ENCODE measurements at regions not wholly inside any gene's neighbourhood (a gene's known extent, or its start where the extent isn't known, plus 50 kb on each side); places are given as distances from the start of the nearest gene placed in this dataset.

DNA sequence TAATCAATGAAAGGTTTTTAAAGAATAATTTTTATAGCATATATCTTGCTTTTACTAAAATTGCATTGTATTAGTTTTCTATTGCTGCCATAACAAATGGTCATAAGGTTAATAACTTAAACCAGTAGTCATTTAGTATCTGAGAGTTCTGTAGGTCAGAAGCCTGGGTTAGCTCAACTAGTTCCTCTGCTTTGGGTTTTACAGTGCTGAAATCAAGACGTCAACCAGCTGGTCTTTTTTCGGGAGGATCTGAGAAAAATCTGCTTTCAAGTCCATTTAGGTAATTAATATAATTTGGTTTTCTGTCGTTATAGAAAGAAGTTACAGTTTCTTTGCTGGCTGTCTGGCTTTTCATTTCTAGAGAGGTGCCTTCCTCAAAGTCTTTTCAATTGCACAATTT is 577.7 kb downstream of the MRPL39 start:
- Histone ChIP-seq H3K9ac (ENCODE audit: low read length) (no peak overlapping the region), H3K27ac (ENCODE audit: low read depth, low read length) (no peak overlapping the region), H3K4me3 (ENCODE audit: low read depth, low read length) (no peak overlapping the region), H3K36me3 (ENCODE audit: control insufficient read depth, insufficient read depth, low read length) (no peaks in the 10 kb centered on the region), H3K9me3 (ENCODE audit: control insufficient read depth, insufficient read depth, low read depth, low read length) (no peaks in the 10 kb centered on the region), H3K4me1 (ENCODE audit: control insufficient read depth, insufficient read depth, low read length) (no peaks in the 10 kb centered on the region), H3K27me3 (ENCODE audit: control insufficient read depth, insufficient read depth, low read length) (no peaks in the 10 kb centered on the region)

DNA sequence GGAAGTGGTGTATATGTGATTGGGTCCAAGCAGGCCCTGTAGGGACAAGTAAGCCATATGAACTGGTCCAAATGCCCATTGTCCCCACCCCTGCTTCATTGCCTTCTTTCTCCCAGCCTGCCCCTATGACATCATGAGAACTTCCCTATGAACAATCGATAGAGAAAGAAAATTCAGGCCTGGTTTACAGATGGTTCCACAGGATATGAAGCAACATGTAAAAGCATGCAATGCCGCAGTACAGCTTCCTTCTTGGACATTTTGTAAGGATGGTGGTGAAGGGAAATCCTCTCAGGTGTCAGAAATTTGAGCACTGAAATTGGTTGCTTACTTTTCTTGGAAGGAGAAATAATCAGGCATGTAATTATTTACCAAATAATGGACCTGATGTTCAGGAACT is 581.7 kb downstream of the MRPL39 start:
- H3K36me3 ChIP-seq (ENCODE audit: control insufficient read depth, insufficient read depth, low read length): no peaks in the 10 kb centered on the region
- H3K9me3 ChIP-seq (ENCODE audit: control insufficient read depth, insufficient read depth, low read depth, low read length): no peaks in the 10 kb centered on the region
- no peak overlapping the region for H3K4me3 ChIP-seq (ENCODE audit: low read depth, low read length)
- H3K27me3 ChIP-seq (ENCODE audit: control insufficient read depth, insufficient read depth, low read length): no peaks in the 10 kb centered on the region
- no peak overlapping the region for H3K9ac ChIP-seq (ENCODE audit: low read length)
- H3K4me1 ChIP-seq (ENCODE audit: control insufficient read depth, insufficient read depth, low read length): no peaks in the 10 kb centered on the region
- no peak overlapping the region for H3K27ac ChIP-seq (ENCODE audit: low read depth, low read length)

DNA sequence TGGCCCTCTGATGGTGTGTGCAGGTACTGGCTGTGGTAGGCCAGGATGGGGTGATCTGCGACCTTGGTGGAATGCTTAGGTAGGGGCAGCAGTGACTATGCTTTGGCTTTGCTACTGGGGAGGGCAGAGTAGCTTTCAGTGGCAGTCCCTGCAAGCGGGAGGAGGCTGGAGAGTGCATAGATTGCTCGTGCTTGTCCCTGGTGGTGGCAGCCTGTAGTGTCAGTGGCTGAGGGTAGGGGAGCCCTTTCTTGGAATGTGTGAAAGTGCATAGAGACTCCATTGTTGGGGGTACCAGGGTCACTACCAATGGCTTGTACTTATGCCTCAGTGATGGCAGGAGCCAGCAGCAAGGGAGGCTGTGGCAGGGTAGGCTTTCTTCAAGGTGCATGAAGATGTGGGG is 582.6 kb downstream of the MRPL39 start:
- no peak overlapping the region for H3K27ac ChIP-seq (ENCODE audit: low read depth, low read length)
- no peak overlapping the region for H3K9ac ChIP-seq (ENCODE audit: low read length)
- H3K4me3 ChIP-seq (ENCODE audit: low read depth, low read length): no peak overlapping the region
- no peaks in the 10 kb centered on the region for H3K27me3 ChIP-seq (ENCODE audit: control insufficient read depth, insufficient read depth, low read length)
- H3K9me3 ChIP-seq (ENCODE audit: control insufficient read depth, insufficient read depth, low read depth, low read length): no peaks in the 10 kb centered on the region
- no peaks in the 10 kb centered on the region for H3K4me1 ChIP-seq (ENCODE audit: control insufficient read depth, insufficient read depth, low read length)
- no peaks in the 10 kb centered on the region for H3K36me3 ChIP-seq (ENCODE audit: control insufficient read depth, insufficient read depth, low read length)

DNA sequence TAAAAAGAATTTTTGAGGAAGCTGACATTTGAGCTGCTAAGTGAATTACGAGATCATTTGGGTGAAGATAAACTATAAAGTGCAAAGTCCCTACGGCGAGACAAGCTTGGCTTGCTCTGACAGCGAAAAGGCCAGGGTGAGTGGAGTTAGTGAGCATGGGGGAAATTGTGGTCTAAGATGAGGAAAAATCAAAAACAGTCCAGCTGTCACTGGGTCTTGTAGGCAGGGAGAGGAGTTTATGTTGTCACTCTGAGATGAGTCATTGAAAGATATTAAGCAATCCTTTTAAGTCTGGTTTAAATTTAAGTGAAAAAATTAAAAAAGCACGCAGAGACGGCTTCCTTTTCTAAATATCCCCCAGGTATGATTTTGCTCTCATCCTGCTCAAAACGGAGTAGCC is 601.9 kb downstream of the MRPL39 start:
- no peak overlapping the region for H3K27ac ChIP-seq (ENCODE audit: low read depth, low read length)
- no peak overlapping the region for H3K4me3 ChIP-seq (ENCODE audit: low read depth, low read length)

DNA sequence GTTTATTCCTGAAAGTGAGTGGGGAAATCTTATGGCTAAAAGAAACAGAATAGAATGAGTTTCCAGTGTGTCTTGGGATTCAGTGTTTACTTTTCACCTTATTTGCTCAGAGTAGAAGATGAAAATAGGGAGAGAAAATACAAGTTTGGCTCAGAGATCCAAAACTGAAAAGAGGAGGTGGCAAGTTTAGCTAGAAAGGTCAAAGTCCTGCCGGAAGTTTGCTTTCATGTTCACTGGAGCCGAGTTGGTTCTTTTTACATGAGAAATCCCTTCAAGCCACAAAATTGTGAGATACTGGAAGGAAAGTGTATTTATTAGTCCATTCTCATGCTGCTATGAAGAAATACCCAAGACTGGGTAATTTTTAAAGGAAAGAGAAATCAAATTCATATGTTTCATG is 604.6 kb downstream of the MRPL39 start:
- Histone ChIP-seq H3K36me3 (ENCODE audit: control insufficient read depth, insufficient read depth, low read length) (no peaks in the 10 kb centered on the region), H3K9ac (ENCODE audit: low read length) (no peak overlapping the region), H3K9me3 (ENCODE audit: control insufficient read depth, insufficient read depth, low read depth, low read length) (no peaks in the 10 kb centered on the region; the same call in 1 of the 2 replicates), H3K4me1 (ENCODE audit: control insufficient read depth, insufficient read depth, low read length) (no peaks in the 10 kb centered on the region), H3K27ac (ENCODE audit: low read depth, low read length) (no peak overlapping the region), H3K4me3 (ENCODE audit: low read depth, low read length) (no peak overlapping the region), H3K27me3 (ENCODE audit: control insufficient read depth, insufficient read depth, low read length) (no peaks in the 10 kb centered on the region)

More for the DNA sequence above, 601.9 kb downstream of the MRPL39 start:
- Histone ChIP-seq H3K36me3 (ENCODE audit: control insufficient read depth, insufficient read depth, low read length) (no peaks in the 10 kb centered on the region), H3K4me1 (ENCODE audit: control insufficient read depth, insufficient read depth, low read length) (no peaks in the 10 kb centered on the region), H3K9me3 (ENCODE audit: control insufficient read depth, insufficient read depth, low read depth, low read length) (no peaks in the 10 kb centered on the region; the same call in 1 of the 2 replicates), H3K9ac (ENCODE audit: low read length) (no peak overlapping the region), H3K27me3 (ENCODE audit: control insufficient read depth, insufficient read depth, low read length) (no peaks in the 10 kb centered on the region)

DNA sequence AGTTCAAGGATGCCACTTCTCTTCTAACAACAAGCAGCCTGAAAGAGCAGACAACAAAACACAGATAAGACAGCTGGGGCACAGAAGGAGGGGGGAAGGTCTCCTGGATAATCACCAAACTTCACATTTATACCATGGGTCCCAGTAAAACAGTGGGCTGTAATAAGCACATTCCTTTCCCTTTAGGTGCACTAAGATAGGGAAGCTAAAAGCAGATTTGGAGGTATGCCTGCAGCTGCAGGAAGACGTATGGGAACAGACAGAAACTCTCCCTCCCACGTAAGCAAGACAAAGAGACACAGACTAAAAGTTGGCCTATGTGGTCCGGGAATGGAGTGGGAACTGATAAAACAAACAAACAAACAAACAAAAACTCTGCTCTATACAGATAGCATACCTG is 612.1 kb downstream of the MRPL39 start:
- H3K27ac ChIP-seq (ENCODE audit: low read depth, low read length): no peak overlapping the region
- H3K27me3 ChIP-seq (ENCODE audit: control insufficient read depth, insufficient read depth, low read length): no peaks in the 10 kb centered on the region
- no peak overlapping the region for H3K9ac ChIP-seq (ENCODE audit: low read length)

DNA sequence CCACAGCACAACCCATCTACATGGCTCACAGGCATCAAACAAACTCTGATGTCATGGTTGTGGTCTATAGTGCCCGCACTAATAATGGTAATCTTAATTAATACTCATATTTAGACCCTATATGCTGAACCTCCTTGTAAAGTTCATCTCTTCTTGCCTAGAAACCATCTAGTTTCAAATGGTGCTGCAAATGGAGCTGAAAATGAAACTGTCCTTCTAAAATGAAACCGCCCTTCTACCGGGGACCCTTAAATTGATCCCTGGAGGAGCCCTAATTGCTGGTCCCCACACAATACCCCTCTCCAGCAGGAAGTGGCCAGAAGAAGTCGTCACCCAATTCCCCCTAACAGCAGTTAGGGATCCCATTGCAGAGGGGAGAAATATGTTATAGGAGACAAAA is 612.6 kb downstream of the MRPL39 start:
- H3K27ac ChIP-seq (ENCODE audit: low read depth, low read length): no peak overlapping the region
- no peaks in the 10 kb centered on the region for H3K9me3 ChIP-seq (ENCODE audit: control insufficient read depth, insufficient read depth, low read depth, low read length)
- H3K36me3 ChIP-seq (ENCODE audit: control insufficient read depth, insufficient read depth, low read length): no peaks in the 10 kb centered on the region
- 0 out of 2 replicates have a peak, but pooled peaks cover 6% of the 10 kb centered on the region for H3K4me1 ChIP-seq (ENCODE audit: control insufficient read depth, insufficient read depth, low read length)
- H3K4me3 ChIP-seq (ENCODE audit: low read depth, low read length): no peak overlapping the region
- no peak overlapping the region for H3K9ac ChIP-seq (ENCODE audit: low read length)
- no peaks in the 10 kb centered on the region for H3K27me3 ChIP-seq (ENCODE audit: control insufficient read depth, insufficient read depth, low read length)

More for the DNA sequence above, 612.1 kb downstream of the MRPL39 start:
- no peaks in the 10 kb centered on the region for H3K9me3 ChIP-seq (ENCODE audit: control insufficient read depth, insufficient read depth, low read depth, low read length)
- no peaks in the 10 kb centered on the region for H3K36me3 ChIP-seq (ENCODE audit: control insufficient read depth, insufficient read depth, low read length)
- H3K4me1 ChIP-seq (ENCODE audit: control insufficient read depth, insufficient read depth, low read length): 0 out of 2 replicates have a peak, but pooled peaks cover 6% of the 10 kb centered on the region
- no peak overlapping the region for H3K4me3 ChIP-seq (ENCODE audit: low read depth, low read length)

DNA sequence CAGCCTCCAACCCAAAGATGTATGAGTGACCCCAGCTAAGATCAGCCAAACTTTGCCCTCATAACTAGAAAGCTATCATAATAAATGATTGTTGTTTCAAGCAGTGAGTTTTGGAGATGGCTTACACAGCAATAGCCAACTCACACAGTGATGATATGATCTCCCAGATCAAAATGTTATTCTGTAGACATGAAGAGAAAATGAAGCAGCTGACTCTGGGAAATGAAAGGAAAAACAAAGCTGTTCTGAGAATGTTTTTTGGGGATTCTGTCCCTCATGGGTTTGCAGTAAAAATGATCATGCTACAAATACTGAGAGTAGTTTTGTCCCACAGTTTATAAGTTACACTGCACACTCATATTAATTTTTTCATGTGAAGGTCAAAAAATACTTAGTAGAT is 617.8 kb downstream of the MRPL39 start:
- no peak overlapping the region for H3K9ac ChIP-seq (ENCODE audit: low read length)
- no peak overlapping the region for H3K4me3 ChIP-seq (ENCODE audit: low read depth, low read length)
- H3K36me3 ChIP-seq (ENCODE audit: control insufficient read depth, insufficient read depth, low read length): no peaks in the 10 kb centered on the region
- no peak overlapping the region for H3K27ac ChIP-seq (ENCODE audit: low read depth, low read length)
- H3K9me3 ChIP-seq (ENCODE audit: control insufficient read depth, insufficient read depth, low read depth, low read length): no peaks in the 10 kb centered on the region
- H3K4me1 ChIP-seq (ENCODE audit: control insufficient read depth, insufficient read depth, low read length): peaks cover 2% of the 10 kb centered on the region; the same call in 1 of the 2 replicates
- H3K27me3 ChIP-seq (ENCODE audit: control insufficient read depth, insufficient read depth, low read length): no peaks in the 10 kb centered on the region

DNA sequence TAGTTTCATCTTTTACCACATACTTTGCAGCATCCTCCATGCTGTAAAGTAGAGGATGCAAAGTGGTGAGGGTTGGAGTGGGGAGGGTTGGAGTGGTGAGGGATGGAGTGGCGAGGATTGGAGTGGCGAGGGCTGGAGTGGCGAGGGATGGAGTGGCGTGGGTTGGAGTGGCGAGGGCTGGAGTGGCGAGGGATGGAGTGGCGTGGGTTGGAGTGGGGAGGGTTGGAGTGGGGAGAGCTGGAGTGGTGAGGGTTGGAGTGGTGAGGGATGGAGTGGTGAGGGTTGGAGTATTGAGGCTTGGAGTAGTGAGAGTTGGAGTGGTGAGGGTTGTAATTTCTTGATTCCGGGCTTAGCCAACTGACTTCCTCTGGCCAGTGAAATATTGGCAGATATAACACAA is 618.3 kb downstream of the MRPL39 start:
- H3K27ac ChIP-seq (ENCODE audit: low read depth, low read length): no peak overlapping the region
- no peak overlapping the region for H3K9ac ChIP-seq (ENCODE audit: low read length)
- H3K4me1 ChIP-seq (ENCODE audit: control insufficient read depth, insufficient read depth, low read length): peaks cover 5% of the 10 kb centered on the region; the same call in 1 of the 2 replicates

DNA sequence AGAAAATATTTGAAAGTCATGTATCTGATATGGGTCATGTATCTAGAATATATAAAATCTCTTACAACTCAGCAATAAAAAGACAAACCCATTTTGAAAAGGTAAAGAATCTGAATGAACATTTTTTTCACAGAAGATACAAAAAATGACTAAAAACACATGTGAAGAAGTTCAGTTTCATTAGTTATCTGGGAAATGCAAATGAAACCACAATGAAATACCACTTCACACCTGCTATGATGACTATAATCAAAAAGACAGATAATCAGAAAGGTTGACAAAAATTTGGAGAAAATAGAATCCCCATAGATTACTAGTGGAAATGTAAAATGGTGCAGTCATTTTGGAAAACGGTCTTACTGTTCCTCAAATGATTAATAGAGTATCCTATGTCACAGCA is 631.0 kb downstream of the MRPL39 start:
- H3K9me3 ChIP-seq (ENCODE audit: control insufficient read depth, insufficient read depth, low read depth, low read length): peaks cover 9% of the 10 kb centered on the region; the same call in 1 of the 2 replicates
- H3K27ac ChIP-seq (ENCODE audit: low read depth, low read length): no peak overlapping the region
- H3K4me3 ChIP-seq (ENCODE audit: low read depth, low read length): no peak overlapping the region
- H3K4me1 ChIP-seq (ENCODE audit: control insufficient read depth, insufficient read depth, low read length): no peaks in the 10 kb centered on the region
- no peaks in the 10 kb centered on the region for H3K36me3 ChIP-seq (ENCODE audit: control insufficient read depth, insufficient read depth, low read length)
- no peaks in the 10 kb centered on the region for H3K27me3 ChIP-seq (ENCODE audit: control insufficient read depth, insufficient read depth, low read length)
- H3K9ac ChIP-seq (ENCODE audit: low read length): no peak overlapping the region

More for the DNA sequence above, 618.3 kb downstream of the MRPL39 start:
- H3K9me3 ChIP-seq (ENCODE audit: control insufficient read depth, insufficient read depth, low read depth, low read length): no peaks in the 10 kb centered on the region
- H3K27me3 ChIP-seq (ENCODE audit: control insufficient read depth, insufficient read depth, low read length): no peaks in the 10 kb centered on the region
- H3K4me3 ChIP-seq (ENCODE audit: low read depth, low read length): no peak overlapping the region
- no peaks in the 10 kb centered on the region for H3K36me3 ChIP-seq (ENCODE audit: control insufficient read depth, insufficient read depth, low read length)

DNA sequence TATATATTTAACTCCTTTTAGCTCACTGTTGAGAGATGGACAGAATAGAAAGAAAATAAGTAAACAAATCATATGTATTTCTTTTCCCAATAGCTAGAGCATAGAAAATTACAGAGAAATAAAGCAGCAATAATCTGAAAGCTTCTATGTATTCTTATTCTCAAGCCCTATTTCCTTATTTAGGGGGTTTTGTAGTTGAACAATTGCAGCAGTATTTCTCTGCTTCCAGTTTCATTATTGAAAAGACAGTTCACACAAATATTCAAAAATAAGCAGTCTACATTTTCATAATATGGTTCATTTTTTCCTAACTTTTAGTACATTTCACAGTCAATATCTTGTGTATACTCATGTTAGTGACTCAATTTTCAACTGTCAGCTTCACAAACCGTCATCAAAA is 638.2 kb downstream of the MRPL39 start:
- Histone ChIP-seq H3K36me3 (ENCODE audit: control insufficient read depth, insufficient read depth, low read length) (no peaks in the 10 kb centered on the region), H3K4me3 (ENCODE audit: low read depth, low read length) (no peak overlapping the region), H3K27ac (ENCODE audit: low read depth, low read length) (no peak overlapping the region), H3K27me3 (ENCODE audit: control insufficient read depth, insufficient read depth, low read length) (no peaks in the 10 kb centered on the region), H3K9ac (ENCODE audit: low read length) (no peak overlapping the region), H3K4me1 (ENCODE audit: control insufficient read depth, insufficient read depth, low read length) (no peaks in the 10 kb centered on the region), H3K9me3 (ENCODE audit: control insufficient read depth, insufficient read depth, low read depth, low read length) (peaks cover 12% of the 10 kb centered on the region)

Measured in HUES6 (cell line).